A549 (cell line): ENCODE measurements at regions not wholly inside any gene's neighbourhood (a gene's known extent, or its start where the extent isn't known, plus 50 kb on each side); places are given as distances from the start of the nearest gene placed in this dataset.

Experiments used
- CBX2 ChIP-seq: fragments of 200-600 bp; sonication (generic); IDR thresholded peaks from 2 replicates; pipeline ENCODE4 v1.6.1; 2016; ENCODE audit warnings: low read depth, mild to moderate bottlenecking, borderline replicate concordance
- EP300 ChIP-seq, 2 experiments: fragments of >200 bp; sonication (Bioruptor Twin); formaldehyde crosslinking; IDR thresholded peaks; 2 replicates in 1 of 2; 3 replicates in 1 of 2; pipeline ENCODE4 v1.6.1; 2016 to 2017
- RAD21 ChIP-seq, 2 experiments: fragments of >200 bp in 1 of 2; sonication (Bioruptor Twin) in 1 of 2; formaldehyde crosslinking in 1 of 2; IDR thresholded peaks in 1 of 2; conservative IDR thresholded peaks in 1 of 2; 2 replicates in 1 of 2; 3 replicates in 1 of 2; pipeline ENCODE4 v1.6.1; 2012 to 2018; ENCODE audit warnings: inconsistent platforms in 1 of 2
- RCOR1 ChIP-seq: fragments of 150-350 bp; IDR thresholded peaks from 2 replicates; pipeline ENCODE4 v1.6.1; 2014; ENCODE audit warnings: antibody characterized with exemption, low read length, low read depth

DNA sequence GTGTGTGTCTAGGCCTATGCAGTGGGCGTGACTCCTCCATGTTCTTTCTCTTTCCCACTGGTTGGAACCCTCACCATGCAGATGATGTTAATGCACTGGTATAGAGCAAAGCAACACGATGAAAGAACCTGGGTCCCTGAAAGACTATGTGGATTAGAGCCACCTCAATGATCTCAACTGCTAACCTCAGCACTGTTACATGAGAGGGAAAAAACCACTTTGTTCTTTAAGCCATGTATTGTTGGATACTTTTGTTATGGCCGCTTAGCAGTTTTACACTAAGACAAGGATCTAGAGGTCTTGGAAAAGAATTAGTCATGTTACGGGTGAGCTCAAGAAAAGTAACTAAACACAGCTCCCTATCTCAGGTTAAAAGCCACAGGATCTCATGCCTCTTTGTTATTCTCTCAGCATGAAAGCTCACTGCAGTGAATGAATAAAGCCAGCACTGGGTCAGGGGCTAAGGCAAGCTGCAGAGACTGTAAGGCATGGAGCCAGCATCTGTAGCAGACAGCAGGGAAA is 56.6 kb upstream of the RBBP6 start:
- TF ChIP-seq CBX2 (no peak), EP300 (IDR thresholded peaks at IDR 0.05) (no peak), RCOR1 (no peak), RAD21 (conservative IDR thresholded peaks at IDR 0.05 in 1 of 2, IDR thresholded peaks at IDR 0.05 in 1 of 2) (no peak)
